ENCODE measurements at regions not wholly inside any gene's neighbourhood (a gene's known extent, or its start where the extent isn't known, plus 50 kb on each side); places are given as distances from the start of the nearest gene placed in this dataset.

- no peak for TF ChIP-seq CTCF (IDR thresholded peaks at IDR 0.05)
- TF ChIP-seq POLR2A (IDR thresholded peaks at IDR 0.05; ENCODE audit: low read depth), result no peak
These were observed 80.7 kb downstream of the MYL12B start for GRCh38 chr18:3342628-3343027.

All from esophagus muscularis mucosa (tissue), 3 donors.